Small intestine (tissue), 7 donors: ENCODE measurements at regions not wholly inside any gene's neighbourhood (a gene's known extent, or its start where the extent isn't known, plus 50 kb on each side); places are given as distances from the start of the nearest gene placed in this dataset.

ENCODE experiments used
- DNase-seq, 2 donors: peaks; one replicate each; pipeline versions ENCODE4 v3.0.0 to v3.0.0-alpha.2; 2013
- FAIRE-seq: peaks from 2 replicates; lab custom pipeline; 2012; peaks lifted over from hg19 to GRCh38; lab: Jason Lieb, UNC
- H3K27ac ChIP-seq, 3 donors: one replicate each; pipeline ENCODE4 v1.5.1; 2013; ENCODE audit warnings: low read length in 2 of 3, mild to moderate bottlenecking in 2 of 3, control low read depth in 1 of 3, inconsistent platforms in 1 of 3, low read depth in 1 of 3, moderate library complexity in 1 of 3
- H3K27me3 ChIP-seq, 3 donors: one replicate each; pipeline ENCODE4 v1.6.1; 2013; ENCODE audit warnings: low read length in 3 of 3, inconsistent platforms in 1 of 3; ENCODE audit not compliant: control insufficient read depth in 3 of 3, insufficient read depth in 3 of 3
- H3K36me3 ChIP-seq, 3 donors: one replicate each; pipeline ENCODE4 v1.6.1; 2013; ENCODE audit warnings: low read length in 3 of 3, inconsistent platforms in 1 of 3, low read depth in 1 of 3, mild to moderate bottlenecking in 1 of 3, moderate library complexity in 1 of 3; ENCODE audit not compliant: control insufficient read depth in 3 of 3, insufficient read depth in 2 of 3
- H3K4me1 ChIP-seq, 3 donors: one replicate each; pipeline ENCODE4 v1.6.1; 2013; ENCODE audit warnings: low read length in 2 of 3, inconsistent platforms in 1 of 3, low read depth in 1 of 3, mild to moderate bottlenecking in 1 of 3, moderate library complexity in 1 of 3; ENCODE audit not compliant: control insufficient read depth in 3 of 3, insufficient read depth in 2 of 3
- H3K4me3 ChIP-seq, 3 donors: one replicate each; pipeline ENCODE4 v1.5.1; 2013; ENCODE audit warnings: low read length in 3 of 3, control low read depth in 1 of 3, inconsistent platforms in 1 of 3, low read depth in 1 of 3, mild to moderate bottlenecking in 1 of 3, moderate library complexity in 1 of 3
- H3K9me3 ChIP-seq, 2 donors: one replicate each; pipeline ENCODE4 v1.6.1; 2013; ENCODE audit warnings: low read depth in 1 of 2, low read length in 1 of 2; ENCODE audit not compliant: control insufficient read depth in 2 of 2, insufficient read depth in 1 of 2
- WGBS, 3 donors: extraction: QIAGEN DNeasy Blood & Tissue Kit; methylation state at CpG; one replicate each; pipeline ENCODE4 v1.1.7; 2013; 5-methylcytosine and 5-hydroxymethylcytosine counted together
- donor health status: healthy with polysubstance abuse.
- donor health status: control.
- donor health status: control.
- donor health status: Bipolar disorder and iron deficiency.
- donor health status: healthy.

GRCh38 chr18:66990909-66991308 is 387.0 kb upstream of the CDH19 start:
- H3K4me1 ChIP-seq: no peaks in the 10 kb centered on the region
- H3K9me3 ChIP-seq: no peaks in the 10 kb centered on the region
- no peaks in the 10 kb centered on the region for H3K36me3 ChIP-seq
- H3K4me3 ChIP-seq: no peak overlapping the region
- no peak for DNase-seq
- WGBS, 3 donors: 89 to 91% (median 89%) methylated on average over 6 of the region's 6 CpGs
- H3K27ac ChIP-seq: no peak overlapping the region
- no peaks in the 10 kb centered on the region for H3K27me3 ChIP-seq
- FAIRE-seq: no peak

GRCh38 chr18:66979009-66979408 is 375.1 kb upstream of the CDH19 start:
- H3K4me1 ChIP-seq: no peaks in the 10 kb centered on the region
- no peaks in the 10 kb centered on the region for H3K36me3 ChIP-seq
- DNase-seq (no peak), FAIRE-seq (no peak)
- H3K27ac ChIP-seq: no peak overlapping the region
- no peaks in the 10 kb centered on the region for H3K27me3 ChIP-seq
- no peaks in the 10 kb centered on the region for H3K9me3 ChIP-seq
- no peak overlapping the region for H3K4me3 ChIP-seq

GRCh38 chr18:66972681-66973080 is 368.8 kb upstream of the CDH19 start:
- Histone ChIP-seq H3K27me3 (no peaks in the 10 kb centered on the region), H3K36me3 (no peaks in the 10 kb centered on the region), H3K4me1 (no peaks in the 10 kb centered on the region), H3K9me3 (no peaks in the 10 kb centered on the region), H3K27ac (no peak overlapping the region), H3K4me3 (no peak overlapping the region)
- WGBS, 3 donors: 38 to 53% (median 40%) methylated on average over 1 of the region's 1 CpG
- FAIRE-seq (no peak), DNase-seq (no peak)

DNA sequence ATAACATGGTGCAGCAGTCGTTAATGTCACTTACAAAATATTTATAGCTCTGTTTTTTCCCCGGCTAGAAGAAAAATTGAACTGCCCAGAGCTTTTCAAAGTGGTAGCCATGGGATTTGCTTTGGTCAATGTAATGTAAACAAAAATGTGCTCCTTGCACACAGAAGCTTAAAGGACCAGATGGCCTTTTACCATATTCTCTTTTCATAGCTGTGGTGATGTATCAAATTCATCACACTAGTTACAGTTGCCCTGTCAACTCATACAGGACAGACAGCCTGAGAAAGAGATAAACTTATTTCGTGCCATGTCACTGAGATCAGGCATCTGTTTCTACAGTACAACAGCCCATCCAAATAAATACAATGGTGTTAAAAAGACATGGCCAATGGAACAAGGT is 368.1 kb upstream of the CDH19 start:
- no peaks in the 10 kb centered on the region for H3K36me3 ChIP-seq
- no peaks in the 10 kb centered on the region for H3K4me1 ChIP-seq
- DNase-seq: no peak
- H3K4me3 ChIP-seq: no peak overlapping the region
- no peaks in the 10 kb centered on the region for H3K27me3 ChIP-seq
- 26 to 36% (median 33%) methylated on average over 3 of the region's 3 CpGs for WGBS, 3 donors
- FAIRE-seq: no peak
- no peak overlapping the region for H3K27ac ChIP-seq
- H3K9me3 ChIP-seq: no peaks in the 10 kb centered on the region

DNA sequence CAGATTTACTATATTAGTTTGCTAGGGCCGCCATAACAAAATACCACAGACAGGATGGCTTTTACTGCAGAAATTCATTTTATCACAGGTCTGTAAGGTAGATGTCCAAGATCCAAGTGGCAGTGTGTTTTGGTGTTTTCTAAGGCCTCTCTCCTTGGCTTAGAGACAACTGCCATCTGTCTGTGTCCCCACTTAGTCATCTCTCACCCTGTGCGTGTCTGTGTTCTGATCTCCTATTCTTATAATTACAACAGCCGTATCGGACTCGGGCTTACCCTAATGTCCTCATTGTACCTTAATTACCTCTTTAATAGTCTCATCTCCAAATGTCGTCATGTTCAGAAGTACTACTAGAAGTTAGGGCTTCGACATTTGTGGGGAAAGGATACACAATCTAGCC is 362.3 kb upstream of the CDH19 start:
- no peaks in the 10 kb centered on the region for H3K36me3 ChIP-seq

DNA sequence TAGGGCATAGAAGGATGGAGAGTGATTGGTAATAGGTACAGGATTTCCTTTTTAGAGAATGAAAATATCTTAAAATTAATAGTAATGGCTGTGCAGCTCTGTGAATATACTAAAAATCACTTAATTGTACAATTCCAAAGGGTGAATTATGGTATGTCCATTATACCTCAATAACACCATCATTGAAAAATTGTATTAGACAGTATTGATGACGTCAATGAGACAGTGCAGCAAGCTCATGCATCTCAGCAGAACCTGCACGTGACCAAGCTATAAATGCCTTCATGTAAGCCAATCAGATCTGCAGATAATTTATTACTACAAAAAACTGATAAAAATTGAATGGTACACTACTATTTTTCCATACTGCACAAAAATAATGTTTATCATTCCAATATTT is 354.4 kb upstream of the CDH19 start:
- Histone ChIP-seq H3K27ac (no peak overlapping the region), H3K27me3 (no peaks in the 10 kb centered on the region), H3K4me1 (no peaks in the 10 kb centered on the region), H3K36me3 (no peaks in the 10 kb centered on the region), H3K9me3 (no peaks in the 10 kb centered on the region), H3K4me3 (no peak overlapping the region)
- WGBS, 3 donors: 32 to 71% (median 41%) methylated on average over 2 of the region's 2 CpGs
- FAIRE-seq: no peak
- no peak for DNase-seq

More for the DNA sequence above, 362.3 kb upstream of the CDH19 start:
- no peak overlapping the region for H3K27ac ChIP-seq
- H3K4me1 ChIP-seq: no peaks in the 10 kb centered on the region
- 85 to 91% (median 87%) methylated on average over 7 of the region's 7 CpGs for WGBS, 3 donors
- no peaks in the 10 kb centered on the region for H3K27me3 ChIP-seq
- H3K4me3 ChIP-seq: no peak overlapping the region
- no peaks in the 10 kb centered on the region for H3K9me3 ChIP-seq
- no peak for FAIRE-seq
- DNase-seq: no peak

- WGBS, 3 donors: 55 to 78% (median 56%) methylated on average over 1 of the region's 1 CpG
- peaks cover 0 to 7% of the 10 kb centered on the region in 2 donors for H3K9me3 ChIP-seq
- H3K27me3 ChIP-seq: no peaks in the 10 kb centered on the region
- H3K27ac ChIP-seq: no peak overlapping the region
- no peak overlapping the region for H3K4me3 ChIP-seq
- DNase-seq (no peak), FAIRE-seq (no peak)
- H3K4me1 ChIP-seq: no peaks in the 10 kb centered on the region
- H3K36me3 ChIP-seq: no peaks in the 10 kb centered on the region
Observed at GRCh38 chr18:66951750-66952149, 347.9 kb upstream of the CDH19 start.

GRCh38 chr18:66949419-66949818 is 345.5 kb upstream of the CDH19 start:
- H3K27ac ChIP-seq: no peak overlapping the region
- no peak overlapping the region for H3K4me3 ChIP-seq
- FAIRE-seq: no peak
- no peaks in the 10 kb centered on the region for H3K4me1 ChIP-seq
- H3K36me3 ChIP-seq: no peaks in the 10 kb centered on the region
- no peaks in the 10 kb centered on the region for H3K27me3 ChIP-seq
- peaks cover 0 to 7% of the 10 kb centered on the region in 2 donors for H3K9me3 ChIP-seq
- DNase-seq: no peak
- WGBS, 3 donors: 90 to 94% (median 91%) methylated on average over 14 of the region's 14 CpGs

DNA sequence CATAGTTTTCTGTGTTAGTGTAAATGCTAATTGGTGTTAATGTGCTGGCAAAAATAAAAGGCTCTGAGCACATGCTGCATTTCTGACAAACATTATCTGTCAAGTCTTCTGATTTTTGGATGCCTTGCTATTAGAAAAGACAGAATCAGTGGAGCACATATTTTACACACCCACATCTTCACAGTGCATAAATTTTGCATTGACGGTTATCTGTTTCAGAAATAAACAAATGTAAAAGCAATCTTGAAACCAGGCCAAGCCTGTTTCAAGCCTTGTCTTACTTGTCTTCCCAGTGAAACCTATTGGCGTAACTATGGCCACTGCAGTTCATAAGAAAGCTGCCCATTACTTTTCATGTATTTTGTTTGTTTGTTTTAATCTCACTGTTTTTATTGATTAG is 333.7 kb upstream of the CDH19 start:
- Histone ChIP-seq H3K27ac (no peak overlapping the region), H3K4me1 (no peaks in the 10 kb centered on the region), H3K36me3 (no peaks in the 10 kb centered on the region), H3K9me3 (peaks cover 0 to 7% of the 10 kb centered on the region in 2 donors), H3K4me3 (no peak overlapping the region), H3K27me3 (no peaks in the 10 kb centered on the region)
- no peak for FAIRE-seq
- no peak for DNase-seq
- 91 to 92% (median 91%) methylated on average over 2 of the region's 2 CpGs for WGBS, 3 donors
